ENCODE measurements at regions not wholly inside any gene's neighbourhood (a gene's known extent, or its start where the extent isn't known, plus 50 kb on each side); places are given as distances from the start of the nearest gene placed in this dataset.
A peak's percentile ranks its signal among the peaks of the same experiment; 100 is the strongest.

GRCh38 chr16:86211800-86212199 is 298.5 kb upstream of the FOXF1 start:
- no peak overlapping the region for H3K4me3 ChIP-seq
- ATAC-seq, result no peak
- CTCF ChIA-PET, result interaction anchor here (1.3 kb wide), 1 partner anchor 54 kb away, joined by 3 read pairs; no protein-coding TSS in a partner anchor

DNA sequence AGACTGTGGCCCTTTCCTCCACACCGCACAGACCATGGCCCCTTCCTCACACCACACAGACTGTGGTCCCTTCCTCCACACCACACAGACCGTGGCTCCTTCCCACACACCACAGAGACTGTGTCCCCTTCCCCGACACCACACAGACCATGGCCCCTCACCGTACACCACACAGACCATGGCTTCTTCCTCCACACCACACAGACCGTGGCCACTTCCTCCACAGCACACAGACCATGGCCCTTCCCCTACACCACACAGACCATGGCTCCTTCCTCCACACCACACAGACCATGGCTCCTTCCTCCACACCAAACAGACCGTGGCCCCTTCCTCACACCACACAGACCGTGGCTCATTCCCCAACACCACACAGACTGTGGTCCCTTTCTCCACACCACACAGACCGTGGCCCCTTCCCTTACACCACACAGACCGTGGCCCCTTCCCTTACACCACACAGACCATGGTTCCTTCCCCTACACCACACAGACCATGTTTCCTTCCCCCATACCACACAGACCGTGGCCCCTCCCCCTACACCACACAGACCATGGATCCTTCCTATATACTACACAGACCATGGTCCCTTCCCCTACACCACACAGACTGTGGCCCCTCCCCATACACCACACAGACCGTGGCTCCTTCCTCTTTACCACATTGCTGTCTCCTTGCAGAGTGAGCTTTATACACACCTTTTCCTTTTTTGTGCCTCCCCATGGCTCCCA is 297.5 kb upstream of the FOXF1 start:
- 0 out of 3 replicates have a peak, but pooled peaks cover 3% of the 10 kb centered on the region for H3K9me3 ChIP-seq
- no peak for DNase-seq (ENCODE audit: low read depth in 1 of 2, low spot score in 1 of 2)
- H3K4me2 ChIP-seq, result no peak overlapping the region
- H3K4me1 ChIP-seq, result no peaks in the 10 kb centered on the region
- WGBS (ENCODE audit: missing lambda C conversion rate), result 22% methylated on average over 11 of the region's 11 CpGs
- no peak for ATAC-seq
- ChIA-PET CTCF (interaction anchor here (1.3 kb wide), 1 partner anchor 55 kb away, joined by 3 read pairs; no protein-coding TSS in a partner anchor), POLR2A (no interaction called here)
- no peak for FAIRE-seq
- H3K4me3 ChIP-seq, result no peak overlapping the region
- TF ChIP-seq POLR2A (IDR thresholded peaks at IDR 0.05; ENCODE audit: low read length) (peak; percentile 24; the same call in 1 of the 2 replicates), PHF8 (IDR thresholded peaks at IDR 0.05; ENCODE audit: borderline replicate concordance, low read depth) (no peak)
- H3K27ac ChIP-seq, result no peak overlapping the region

More at GRCh38 chr16:86211800-86212199, 298.5 kb upstream of the FOXF1 start:
- H3K27ac ChIP-seq, result no peak overlapping the region
- 0 out of 3 replicates have a peak, but pooled peaks cover 3% of the 10 kb centered on the region for H3K9me3 ChIP-seq
- TF ChIP-seq BHLHE40 (IDR thresholded peaks at IDR 0.05; ENCODE audit: low read depth, low read length) (no peak), CBX8 (IDR thresholded peaks at IDR 0.05) (no peak), KDM5A (IDR thresholded peaks at IDR 0.05) (no peak), ZC3H11A (IDR thresholded peaks at IDR 0.05) (no peak)
- TF ChIP-seq, protein P1, sequence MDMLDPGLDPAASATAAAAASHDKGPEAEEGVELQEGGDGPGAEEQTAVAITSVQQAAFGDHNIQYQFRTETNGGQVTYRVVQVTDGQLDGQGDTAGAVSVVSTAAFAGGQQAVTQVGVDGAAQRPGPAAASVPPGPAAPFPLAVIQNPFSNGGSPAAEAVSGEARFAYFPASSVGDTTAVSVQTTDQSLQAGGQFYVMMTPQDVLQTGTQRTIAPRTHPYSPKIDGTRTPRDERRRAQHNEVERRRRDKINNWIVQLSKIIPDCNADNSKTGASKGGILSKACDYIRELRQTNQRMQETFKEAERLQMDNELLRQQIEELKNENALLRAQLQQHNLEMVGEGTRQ (IDR thresholded peaks at IDR 0.05), result no peak
- WGBS (ENCODE audit: missing lambda C conversion rate), result 49% methylated on average over 6 of the region's 6 CpGs
- DNase-seq (ENCODE audit: low read depth in 1 of 2, low spot score in 1 of 2) (no peak), FAIRE-seq (no peak)
- no peak overlapping the region for H3K4me2 ChIP-seq
- no peaks in the 10 kb centered on the region for H3K4me1 ChIP-seq
- POLR2A ChIA-PET, result no interaction called here

DNA sequence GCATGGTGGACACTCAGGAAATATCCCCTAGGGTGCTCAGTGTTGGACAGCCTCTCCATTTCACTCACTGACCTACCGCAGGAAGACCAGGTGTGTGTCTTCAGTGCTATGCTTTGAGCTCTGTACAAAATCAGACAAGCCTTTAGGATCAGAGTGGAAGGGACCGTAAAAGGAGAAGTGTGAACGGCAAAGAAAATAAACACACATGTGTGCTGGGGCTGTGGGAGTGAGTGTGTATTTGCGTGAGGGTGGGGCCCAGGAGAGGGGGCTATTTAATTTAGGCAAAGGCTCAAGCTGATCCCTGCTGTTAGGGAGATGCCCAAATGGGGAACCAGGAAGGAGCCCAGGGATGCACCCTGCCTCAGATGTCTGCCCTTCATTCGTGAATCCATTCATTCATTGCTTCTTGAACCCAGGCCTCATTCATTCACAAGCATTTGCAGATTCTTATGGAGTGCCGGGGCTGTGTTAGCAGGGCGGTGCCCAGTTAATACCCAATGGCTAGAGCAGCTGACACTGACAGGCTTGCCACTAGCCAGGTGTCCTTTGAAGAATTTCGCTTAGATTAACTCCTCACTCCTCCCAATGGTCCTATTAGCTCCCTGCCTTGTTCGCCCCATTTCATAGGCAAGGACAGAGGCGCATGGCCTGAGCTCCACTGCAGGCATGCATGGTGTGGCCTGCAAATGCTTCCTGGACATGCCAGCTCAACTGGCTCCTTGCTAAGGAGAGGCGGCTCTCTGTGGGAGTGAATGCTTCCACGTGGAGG is 296.7 kb upstream of the FOXF1 start:
- FAIRE-seq (no peak), DNase-seq (ENCODE audit: low read depth in 1 of 2, low spot score in 1 of 2) (no peak), ATAC-seq (no peak)
- ChIA-PET CTCF (interaction anchor here (0.6 to 1.0 kb wide), 2 partner anchors 9 to 14 kb away, joined by 3 read pairs; no protein-coding TSS in a partner anchor), POLR2A (no interaction called here)
- Histone ChIP-seq H3K4me1 (no peaks in the 10 kb centered on the region), H3K4me3 (no peak overlapping the region), H3K27ac (no peak overlapping the region), H3K9me3 (0 out of 3 replicates have a peak, but pooled peaks cover 3% of the 10 kb centered on the region), H3K4me2 (no peak overlapping the region)
- TF ChIP-seq, protein P2, sequence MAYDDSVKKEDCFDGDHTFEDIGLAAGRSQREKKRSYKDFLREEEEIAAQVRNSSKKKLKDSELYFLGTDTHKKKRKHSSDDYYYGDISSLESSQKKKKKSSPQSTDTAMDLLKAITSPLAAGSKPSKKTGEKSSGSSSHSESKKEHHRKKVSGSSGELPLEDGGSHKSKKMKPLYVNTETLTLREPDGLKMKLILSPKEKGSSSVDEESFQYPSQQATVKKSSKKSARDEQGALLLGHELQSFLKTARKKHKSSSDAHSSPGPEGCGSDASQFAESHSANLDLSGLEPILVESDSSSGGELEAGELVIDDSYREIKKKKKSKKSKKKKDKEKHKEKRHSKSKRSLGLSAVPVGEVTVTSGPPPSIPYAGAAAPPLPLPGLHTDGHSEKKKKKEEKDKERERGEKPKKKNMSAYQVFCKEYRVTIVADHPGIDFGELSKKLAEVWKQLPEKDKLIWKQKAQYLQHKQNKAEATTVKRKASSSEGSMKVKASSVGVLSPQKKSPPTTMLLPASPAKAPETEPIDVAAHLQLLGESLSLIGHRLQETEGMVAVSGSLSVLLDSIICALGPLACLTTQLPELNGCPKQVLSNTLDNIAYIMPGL (CRISPR knock-in tag; IDR thresholded peaks at IDR 0.05; ENCODE audit: borderline replicate concordance), result no peak
- WGBS (ENCODE audit: missing lambda C conversion rate), result 38% methylated on average over 12 of the region's 12 CpGs

DNA sequence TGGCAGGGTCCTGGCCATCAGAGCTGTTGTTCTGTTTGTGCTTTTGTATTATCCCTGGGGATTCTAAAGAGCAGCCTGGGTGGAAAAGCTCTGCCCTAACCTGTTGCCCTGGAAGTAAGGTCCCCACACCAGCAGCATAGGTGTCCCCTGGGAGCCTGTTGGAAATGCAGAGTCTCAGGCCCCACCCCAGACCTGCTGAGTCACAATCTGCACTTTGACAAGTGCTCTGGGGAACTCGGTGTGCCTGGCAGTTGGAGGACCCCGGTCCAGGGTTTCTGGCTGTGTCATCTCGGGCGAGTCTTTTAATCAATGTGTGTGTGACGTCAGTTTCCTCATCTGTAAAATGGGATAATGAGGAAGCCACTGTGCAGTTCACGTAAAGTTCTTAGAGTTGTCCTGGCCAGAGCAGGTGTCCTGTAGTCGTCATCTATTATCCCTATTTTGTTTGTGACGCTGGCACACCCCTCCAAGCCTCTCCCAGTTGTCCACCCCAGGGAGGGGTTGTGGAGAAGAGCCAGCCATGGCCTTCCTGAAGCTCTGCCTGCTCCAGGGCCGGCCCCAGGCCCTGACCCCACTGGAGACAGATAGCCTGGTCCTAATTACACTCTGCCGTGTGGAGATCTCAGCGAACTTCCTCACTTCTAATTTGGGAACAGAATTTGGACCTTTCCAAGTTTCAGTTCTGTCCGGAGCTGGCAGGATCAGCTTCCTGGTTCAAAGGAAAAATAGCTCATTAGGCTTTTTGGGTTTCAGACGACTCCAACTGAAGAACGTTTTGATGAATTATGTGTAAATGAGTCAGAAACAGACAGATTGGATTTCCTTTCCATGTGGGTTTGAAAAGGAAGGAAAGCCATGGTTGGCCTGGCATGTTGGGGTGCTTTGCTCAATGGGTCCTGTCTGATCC is 295.7 kb upstream of the FOXF1 start:
- ChIA-PET CTCF (interaction anchor here (0.6 to 1.1 kb wide), 3 partner anchors 8 to 38 kb away, joined by 3 read pairs; no protein-coding TSS in a partner anchor), POLR2A (no interaction called here)
- Histone ChIP-seq H3K4me3 (no peak overlapping the region), H3K27ac (no peak overlapping the region), H3K4me1 (no peaks in the 10 kb centered on the region), H3K9me3 (0 out of 3 replicates have a peak, but pooled peaks cover 3% of the 10 kb centered on the region), H3K4me2 (no peak overlapping the region)
- no peak for FAIRE-seq
- no peak for ATAC-seq
- WGBS (ENCODE audit: missing lambda C conversion rate), result 18% methylated on average over 14 of the region's 14 CpGs
- DNase-seq (ENCODE audit: low read depth in 1 of 2, low spot score in 1 of 2), result no peak
- no peak for TF ChIP-seq CBX8 (IDR thresholded peaks at IDR 0.05)
- TF ChIP-seq ZC3H11A (IDR thresholded peaks at IDR 0.05), result no peak
- TF ChIP-seq TP53 (CRISPR knock-in tag; IDR thresholded peaks at IDR 0.05), result no peak
- no peak for TF ChIP-seq HDAC2 (IDR thresholded peaks at IDR 0.05)
- TF ChIP-seq TFCP2L1 (CRISPR knock-in tag; IDR thresholded peaks at IDR 0.05), result no peak
- TF ChIP-seq FOXS1 (CRISPR knock-in tag; IDR thresholded peaks at IDR 0.05), result no peak
- no peak for TF ChIP-seq ESRRA (IDR thresholded peaks at IDR 0.05; ENCODE audit: borderline replicate concordance, low read length)
- TF ChIP-seq RCOR1 (IDR thresholded peaks at IDR 0.05; ENCODE audit: low read depth, low read length), result no peak
- no peak for TF ChIP-seq CBX2 (IDR thresholded peaks at IDR 0.05; ENCODE audit: borderline replicate concordance, low read depth)
- no peak for TF ChIP-seq FOSL2 (IDR thresholded peaks at IDR 0.05)
- TF ChIP-seq FOSL2 (CRISPR knock-in tag; IDR thresholded peaks at IDR 0.05), result no peak
- no peak for TF ChIP-seq EHMT2 (IDR thresholded peaks at IDR 0.05; ENCODE audit: low read depth)
- no peak for TF ChIP-seq POLR2A (IDR thresholded peaks at IDR 0.05; ENCODE audit: low read length)
- TF ChIP-seq, protein P2 (CRISPR knock-in tag; IDR thresholded peaks at IDR 0.05; ENCODE audit: borderline replicate concordance), result no peak

All from A549 (cell line).